ENCODE measurements at regions not wholly inside any gene's neighbourhood (a gene's known extent, or its start where the extent isn't known, plus 50 kb on each side); places are given as distances from the start of the nearest gene placed in this dataset.

DNA sequence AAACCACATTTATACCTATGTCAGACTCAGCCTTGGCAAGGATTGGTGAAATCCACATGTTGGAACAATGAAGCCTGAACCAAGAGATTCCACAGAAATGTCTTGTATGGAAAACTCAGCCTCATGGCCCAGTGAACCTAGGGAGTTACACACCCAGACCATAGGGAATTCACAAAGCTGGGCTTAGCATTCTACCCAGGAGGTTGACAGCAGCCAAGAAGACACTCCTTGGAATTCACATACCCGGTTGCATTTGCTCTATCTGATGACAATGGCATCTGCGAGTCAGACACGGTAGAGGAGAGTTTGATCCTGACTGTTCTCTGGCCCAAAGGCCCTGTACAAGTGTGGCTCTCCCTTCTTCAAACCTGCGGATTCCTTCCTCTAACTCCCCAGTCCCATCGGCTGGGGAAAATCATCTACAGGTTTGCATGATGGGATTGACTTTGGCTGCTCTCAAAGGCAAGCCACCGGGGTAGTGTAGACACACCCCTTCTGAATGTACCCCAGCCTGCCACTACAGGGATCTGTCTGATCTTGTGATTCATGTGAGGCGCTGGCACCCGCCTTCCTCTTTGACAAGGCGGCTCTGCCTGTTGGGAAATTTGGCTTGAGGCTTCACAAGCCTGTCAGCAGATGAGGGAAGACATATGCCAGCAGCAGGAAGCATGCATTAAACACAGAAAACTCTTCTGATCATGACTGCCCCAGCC, 297.3 kb upstream of the KAZN start:
- no peaks in the 10 kb centered on the region for H3K4me1 Mint-ChIP-seq
- H3K36me3 Mint-ChIP-seq (ENCODE audit: low read depth) = no peaks in the 10 kb centered on the region
- DNase-seq (ENCODE audit: low read depth, low spot score) = no peak
- H3K27me3 Mint-ChIP-seq (ENCODE audit: low read depth) = no peaks in the 10 kb centered on the region
- no peak for TF ChIP-seq CTCF (conservative IDR thresholded peaks at IDR 0.05)
- H3K9me3 Mint-ChIP-seq = no peaks in the 10 kb centered on the region
- H3K27ac Mint-ChIP-seq (ENCODE audit: unreplicated experiment) = no peak overlapping the region
- no peak overlapping the region for H3K4me3 Mint-ChIP-seq

GRCh38 chr1:14301704-14302024, 296.8 kb upstream of the KAZN start:
- H3K27ac Mint-ChIP-seq (ENCODE audit: unreplicated experiment) = no peak overlapping the region
- TF ChIP-seq CTCF (conservative IDR thresholded peaks at IDR 0.05) = no peak
- no peak overlapping the region for H3K4me3 Mint-ChIP-seq
- no peaks in the 10 kb centered on the region for H3K27me3 Mint-ChIP-seq (ENCODE audit: low read depth)
- H3K36me3 Mint-ChIP-seq (ENCODE audit: low read depth) = no peaks in the 10 kb centered on the region
- no peaks in the 10 kb centered on the region for H3K9me3 Mint-ChIP-seq
- DNase-seq (ENCODE audit: low read depth, low spot score) = no peak
- H3K4me1 Mint-ChIP-seq = no peaks in the 10 kb centered on the region

DNA sequence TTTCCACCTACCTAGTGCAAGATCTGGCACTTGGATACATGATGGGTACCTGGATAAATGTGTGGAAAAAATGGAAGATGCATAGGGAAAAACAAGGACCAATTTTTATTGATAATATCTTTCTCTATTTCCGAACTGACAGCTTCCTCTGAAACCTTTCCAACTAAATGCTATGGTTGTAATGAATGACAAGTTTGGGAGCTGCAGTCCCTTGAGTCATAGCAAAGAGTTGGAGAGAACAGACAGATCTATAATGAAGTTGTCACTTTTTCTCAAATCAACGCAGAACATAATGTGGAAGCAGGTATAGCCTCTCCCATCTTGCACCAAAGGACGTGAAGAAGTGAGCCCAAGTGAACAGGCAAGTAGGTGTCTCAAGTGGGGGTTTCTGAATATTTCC, 296.5 kb upstream of the KAZN start:
- no peak overlapping the region for H3K27ac Mint-ChIP-seq (ENCODE audit: unreplicated experiment)
- H3K27me3 Mint-ChIP-seq (ENCODE audit: low read depth) = no peaks in the 10 kb centered on the region
- no peak for DNase-seq (ENCODE audit: low read depth, low spot score)
- H3K36me3 Mint-ChIP-seq (ENCODE audit: low read depth) = no peaks in the 10 kb centered on the region
- H3K4me1 Mint-ChIP-seq = no peaks in the 10 kb centered on the region
- H3K4me3 Mint-ChIP-seq = no peak overlapping the region
- TF ChIP-seq CTCF (conservative IDR thresholded peaks at IDR 0.05) = no peak
- H3K9me3 Mint-ChIP-seq = no peaks in the 10 kb centered on the region

GRCh38 chr1:14303011-14303410, 295.5 kb upstream of the KAZN start:
- no peaks in the 10 kb centered on the region for H3K36me3 Mint-ChIP-seq (ENCODE audit: low read depth)
- no peak overlapping the region for H3K4me3 Mint-ChIP-seq
- no peak overlapping the region for H3K27ac Mint-ChIP-seq (ENCODE audit: unreplicated experiment)
- no peaks in the 10 kb centered on the region for H3K9me3 Mint-ChIP-seq
- H3K27me3 Mint-ChIP-seq (ENCODE audit: low read depth) = no peaks in the 10 kb centered on the region
- H3K4me1 Mint-ChIP-seq = no peaks in the 10 kb centered on the region
- TF ChIP-seq CTCF (conservative IDR thresholded peaks at IDR 0.05) = no peak
- no peak for DNase-seq (ENCODE audit: low read depth, low spot score)

GRCh38 chr1:14304381-14304865, 294.1 kb upstream of the KAZN start:
- Mint-ChIP-seq H3K4me1 (no peaks in the 10 kb centered on the region), H3K9me3 (no peaks in the 10 kb centered on the region), H3K36me3 (ENCODE audit: low read depth) (no peaks in the 10 kb centered on the region), H3K27ac (ENCODE audit: unreplicated experiment) (no peak overlapping the region), H3K27me3 (ENCODE audit: low read depth) (no peaks in the 10 kb centered on the region), H3K4me3 (no peak overlapping the region)
- DNase-seq (ENCODE audit: low read depth, low spot score) = no peak
- no peak for TF ChIP-seq CTCF (conservative IDR thresholded peaks at IDR 0.05)
